Muscle of leg (tissue), 3 donors: ENCODE measurements at regions not wholly inside any gene's neighbourhood (a gene's known extent, or its start where the extent isn't known, plus 50 kb on each side); places are given as distances from the start of the nearest gene placed in this dataset.
"Not testable (repeated sequence)": the region's sequence is repeated elsewhere in the genome, so short reads cannot be mapped to it uniquely, and the experiment has no call there.

Experiments
- DNase-seq: peaks from one replicate; pipeline ENCODE4 v3.0.0; 2013
- H3K27ac ChIP-seq: one replicate; pipeline ENCODE4 v1.5.1; 2013; ENCODE audit warnings: mild to moderate bottlenecking, low read length, control low read depth
- H3K27me3 ChIP-seq: one replicate; pipeline ENCODE4 v1.6.1; 2013; ENCODE audit warnings: low read length; ENCODE audit not compliant: control insufficient read depth, insufficient read depth
- H3K36me3 ChIP-seq: one replicate; pipeline ENCODE4 v1.6.1; 2013; ENCODE audit warnings: low read length; ENCODE audit not compliant: control insufficient read depth, insufficient read depth
- H3K4me1 ChIP-seq: one replicate; pipeline ENCODE4 v1.6.1; 2013; ENCODE audit warnings: low read length; ENCODE audit not compliant: control insufficient read depth, insufficient read depth
- H3K4me3 ChIP-seq: one replicate; pipeline ENCODE4 v1.5.1; 2013; ENCODE audit warnings: low read length, control low read depth
- H3K9me3 ChIP-seq: replicated peaks from 2 replicates; pipeline ENCODE4 v1.6.1; 2013; ENCODE audit warnings: low read depth, low read length; ENCODE audit not compliant: control insufficient read depth
- WGBS: methylation state at CpG from one replicate; pipeline ENCODE4 v1.1.5; 2013; ENCODE audit warnings: missing lambda C conversion rate; ENCODE audit not compliant: insufficient coverage; 5-methylcytosine and 5-hydroxymethylcytosine counted together

DNA sequence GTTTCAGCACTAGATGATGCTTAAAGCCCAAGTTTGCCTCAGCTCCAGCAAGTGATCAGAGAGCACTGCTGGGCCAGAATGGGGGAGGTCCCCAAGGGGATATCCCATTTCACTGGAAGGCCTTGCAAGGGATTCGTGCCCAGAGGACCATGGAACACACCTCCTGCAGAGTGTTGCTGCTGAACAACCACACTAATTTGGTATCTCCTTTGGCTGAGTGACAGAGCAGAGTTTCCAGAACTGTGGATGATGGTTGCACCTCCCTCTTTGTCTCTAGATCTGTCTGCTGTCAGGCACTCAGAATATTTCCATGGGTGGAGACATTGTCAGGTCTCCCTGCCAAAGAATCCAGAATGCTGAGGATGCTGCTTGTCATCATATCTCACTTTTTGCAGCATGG lies 484.8 kb upstream of the NETO1 start:
- Histone ChIP-seq H3K4me1 (no peaks in the 10 kb centered on the region), H3K36me3 (no peaks in the 10 kb centered on the region), H3K27ac (no peak overlapping the region), H3K4me3 (no peak overlapping the region), H3K27me3 (no peaks in the 10 kb centered on the region), H3K9me3 (no peaks in the 10 kb centered on the region)
- WGBS: 0% methylated on average over 1 of the region's 1 CpG
- DNase-seq: peak; percentile 6

- no peak overlapping the region for H3K27ac ChIP-seq
- no peaks in the 10 kb centered on the region for H3K9me3 ChIP-seq
- no peaks in the 10 kb centered on the region for H3K36me3 ChIP-seq
- no peak overlapping the region for H3K4me3 ChIP-seq
- DNase-seq: no peak
- H3K4me1 ChIP-seq: no peaks in the 10 kb centered on the region
- WGBS: 90% methylated on average over 3 of the region's 8 CpGs
- H3K27me3 ChIP-seq: no peaks in the 10 kb centered on the region
These were observed 472.6 kb upstream of the NETO1 start for GRCh38 chr18:73340135-73340977.

- Histone ChIP-seq H3K27ac (no peak overlapping the region), H3K27me3 (no peaks in the 10 kb centered on the region), H3K4me1 (no peaks in the 10 kb centered on the region), H3K36me3 (no peaks in the 10 kb centered on the region), H3K4me3 (no peak overlapping the region), H3K9me3 (no peaks in the 10 kb centered on the region)
- DNase-seq: no peak
- no CpG with 5 or more reads among the region's 4 CpGs for WGBS
These were observed 463.5 kb upstream of the NETO1 start for GRCh38 chr18:73331212-73331772.

- H3K36me3 ChIP-seq, DNase-seq, H3K9me3 ChIP-seq, H3K4me3 ChIP-seq, H3K27me3 ChIP-seq, H3K27ac ChIP-seq, H3K4me1 ChIP-seq: not testable (repeated sequence)
- WGBS: no CpG with 5 or more reads among the region's 6 CpGs
These were observed 462.3 kb upstream of the NETO1 start for GRCh38 chr18:73330106-73330505.

GRCh38 chr18:73324187-73324831 lies 456.5 kb upstream of the NETO1 start:
- not testable (repeated sequence) for H3K4me3 ChIP-seq, H3K27ac ChIP-seq, DNase-seq, H3K4me1 ChIP-seq, H3K36me3 ChIP-seq, H3K27me3 ChIP-seq, H3K9me3 ChIP-seq
- no CpG with 5 or more reads among the region's 5 CpGs for WGBS

DNA sequence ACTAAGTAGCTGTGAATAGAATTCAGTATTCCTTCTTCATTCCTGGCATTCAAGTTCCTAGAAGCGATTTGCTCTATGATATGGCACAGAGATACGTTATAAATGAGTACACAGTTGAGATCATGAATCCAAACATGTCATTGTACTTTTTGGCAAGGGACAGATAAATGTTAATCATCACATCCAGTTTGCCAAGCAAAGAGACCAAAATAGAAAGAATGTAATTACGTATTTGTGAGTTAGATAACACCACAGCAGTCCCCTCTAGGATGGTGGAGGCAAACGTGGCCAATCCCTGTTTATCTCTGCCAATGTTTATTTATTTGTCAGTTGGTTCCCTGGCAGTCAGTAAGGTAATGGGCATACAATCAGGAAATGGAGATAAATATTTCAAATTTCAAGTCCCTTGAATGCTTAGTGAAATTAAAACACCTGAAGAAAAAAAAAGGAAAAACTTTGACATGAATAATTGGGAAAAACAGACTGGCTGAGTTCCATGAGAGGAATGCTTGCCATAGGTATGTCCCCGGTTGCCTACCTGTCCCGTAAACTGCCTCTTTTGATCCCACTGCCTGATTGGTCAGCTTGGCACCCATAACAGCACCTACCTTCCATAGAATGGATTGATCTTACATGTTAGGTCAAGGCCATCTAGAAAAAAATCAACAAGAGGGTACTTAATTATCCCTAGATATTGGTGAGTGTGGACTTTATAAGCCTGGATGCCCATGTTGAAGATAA lies 451.1 kb upstream of the NETO1 start:
- no peak for DNase-seq
- WGBS: no CpG with 5 or more reads among the region's 6 CpGs
- H3K27ac ChIP-seq: no peak overlapping the region
- no peaks in the 10 kb centered on the region for H3K9me3 ChIP-seq
- no peaks in the 10 kb centered on the region for H3K36me3 ChIP-seq
- no peaks in the 10 kb centered on the region for H3K27me3 ChIP-seq
- H3K4me3 ChIP-seq: no peak overlapping the region
- H3K4me1 ChIP-seq: no peaks in the 10 kb centered on the region

- Histone ChIP-seq H3K27ac (no peak overlapping the region), H3K9me3 (no peaks in the 10 kb centered on the region), H3K4me3 (no peak overlapping the region), H3K4me1 (no peaks in the 10 kb centered on the region), H3K36me3 (no peaks in the 10 kb centered on the region), H3K27me3 (no peaks in the 10 kb centered on the region)
- no CpG with 5 or more reads among the region's 1 CpG for WGBS
- no peak for DNase-seq
These were observed 448.7 kb upstream of the NETO1 start for GRCh38 chr18:73316513-73316912.

DNA sequence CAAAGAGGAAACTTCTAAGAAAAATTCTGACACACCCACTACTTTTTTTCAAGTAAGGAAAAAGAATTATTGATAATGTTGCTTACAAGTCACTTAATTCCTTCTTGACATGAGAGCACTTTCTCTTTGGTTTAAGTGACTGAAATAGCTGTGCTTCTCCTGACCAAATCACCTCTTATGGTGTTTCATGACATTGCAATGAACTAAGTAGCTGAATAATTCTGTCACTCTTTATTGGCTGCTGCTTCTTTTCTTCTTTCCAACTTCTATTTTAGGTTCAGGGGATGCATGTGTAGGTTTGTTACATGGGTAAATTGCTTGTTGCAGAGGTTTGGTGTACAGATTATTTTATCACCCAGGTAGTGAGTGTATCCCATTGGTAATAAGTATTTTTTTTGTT lies 447.6 kb upstream of the NETO1 start:
- Histone ChIP-seq H3K9me3 (no peaks in the 10 kb centered on the region), H3K36me3 (no peaks in the 10 kb centered on the region), H3K4me3 (no peak overlapping the region), H3K27me3 (no peaks in the 10 kb centered on the region), H3K4me1 (no peaks in the 10 kb centered on the region), H3K27ac (no peak overlapping the region)
- DNase-seq: no peak

DNA sequence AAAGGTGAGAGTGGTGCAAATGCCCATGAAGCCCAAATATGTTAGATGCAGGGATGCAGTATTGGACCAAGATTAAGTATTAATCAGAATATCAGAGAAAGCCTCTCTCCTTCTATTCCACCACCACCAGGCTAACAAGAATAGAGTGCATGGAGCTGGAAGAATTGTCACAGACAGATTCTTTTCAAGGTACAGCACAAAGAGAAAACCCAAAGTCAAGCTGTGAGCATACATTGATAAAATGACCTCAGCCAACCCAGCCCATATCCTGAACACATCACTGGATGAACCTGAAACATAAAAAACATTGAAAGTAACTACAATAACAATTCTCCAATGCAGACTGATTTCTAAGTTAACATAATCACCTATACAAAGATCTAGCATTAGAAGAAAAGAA lies 445.7 kb upstream of the NETO1 start:
- no peak overlapping the region for H3K4me3 ChIP-seq
- H3K4me1 ChIP-seq: no peaks in the 10 kb centered on the region
- DNase-seq: no peak
- no peaks in the 10 kb centered on the region for H3K27me3 ChIP-seq
- no peak overlapping the region for H3K27ac ChIP-seq
- no peaks in the 10 kb centered on the region for H3K9me3 ChIP-seq
- no peaks in the 10 kb centered on the region for H3K36me3 ChIP-seq

- Histone ChIP-seq H3K4me1 (no peaks in the 10 kb centered on the region), H3K9me3 (no peaks in the 10 kb centered on the region), H3K4me3 (no peak overlapping the region), H3K27ac (no peak overlapping the region), H3K36me3 (no peaks in the 10 kb centered on the region), H3K27me3 (no peaks in the 10 kb centered on the region)
- WGBS: no CpG with 5 or more reads among the region's 2 CpGs
- DNase-seq: no peak
These were observed 428.9 kb upstream of the NETO1 start for GRCh38 chr18:73296686-73297085.
